ENCODE measurements at regions not wholly inside any gene's neighbourhood (a gene's known extent, or its start where the extent isn't known, plus 50 kb on each side); places are given as distances from the start of the nearest gene placed in this dataset.

DNA sequence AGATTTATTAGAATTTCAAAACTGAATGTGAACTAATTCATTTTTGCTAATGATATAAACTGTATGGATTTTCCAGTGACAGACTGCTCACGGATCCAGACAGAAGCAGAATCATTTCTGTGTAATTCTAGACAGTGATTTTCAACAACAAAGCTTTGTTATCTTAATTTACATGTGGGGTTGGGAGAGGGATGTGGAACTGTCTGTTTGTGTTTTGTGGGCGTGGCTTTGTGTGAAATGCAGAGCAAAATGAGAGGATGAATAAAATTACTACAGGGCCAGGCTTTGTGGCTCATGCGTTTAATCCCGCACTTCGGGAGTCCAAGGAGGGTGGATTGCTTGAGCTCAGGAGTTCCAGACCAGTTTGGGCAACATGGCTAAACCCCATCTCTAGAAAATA is 834.7 kb downstream of the GALC start:
- TF ChIP-seq, protein P1, sequence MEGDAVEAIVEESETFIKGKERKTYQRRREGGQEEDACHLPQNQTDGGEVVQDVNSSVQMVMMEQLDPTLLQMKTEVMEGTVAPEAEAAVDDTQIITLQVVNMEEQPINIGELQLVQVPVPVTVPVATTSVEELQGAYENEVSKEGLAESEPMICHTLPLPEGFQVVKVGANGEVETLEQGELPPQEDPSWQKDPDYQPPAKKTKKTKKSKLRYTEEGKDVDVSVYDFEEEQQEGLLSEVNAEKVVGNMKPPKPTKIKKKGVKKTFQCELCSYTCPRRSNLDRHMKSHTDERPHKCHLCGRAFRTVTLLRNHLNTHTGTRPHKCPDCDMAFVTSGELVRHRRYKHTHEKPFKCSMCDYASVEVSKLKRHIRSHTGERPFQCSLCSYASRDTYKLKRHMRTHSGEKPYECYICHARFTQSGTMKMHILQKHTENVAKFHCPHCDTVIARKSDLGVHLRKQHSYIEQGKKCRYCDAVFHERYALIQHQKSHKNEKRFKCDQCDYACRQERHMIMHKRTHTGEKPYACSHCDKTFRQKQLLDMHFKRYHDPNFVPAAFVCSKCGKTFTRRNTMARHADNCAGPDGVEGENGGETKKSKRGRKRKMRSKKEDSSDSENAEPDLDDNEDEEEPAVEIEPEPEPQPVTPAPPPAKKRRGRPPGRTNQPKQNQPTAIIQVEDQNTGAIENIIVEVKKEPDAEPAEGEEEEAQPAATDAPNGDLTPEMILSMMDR (IDR thresholded peaks at IDR 0.05; ENCODE audit: poor library complexity): no peak
- TF ChIP-seq EZH2 (IDR thresholded peaks at IDR 0.05; ENCODE audit: borderline replicate concordance) (no peak), EZH2phosphoT487 (IDR thresholded peaks at IDR 0.05; ENCODE audit: low read depth, severe bottlenecking, unreplicated experiment) (no peak)

All from hepatocyte (in vitro differentiated cells).